ENCODE measurements at regions not wholly inside any gene's neighbourhood (a gene's known extent, or its start where the extent isn't known, plus 50 kb on each side); places are given as distances from the start of the nearest gene placed in this dataset.
"Not testable (repeated sequence)": the region's sequence is repeated elsewhere in the genome, so short reads cannot be mapped to it uniquely, and the experiment has no call there.

DNA sequence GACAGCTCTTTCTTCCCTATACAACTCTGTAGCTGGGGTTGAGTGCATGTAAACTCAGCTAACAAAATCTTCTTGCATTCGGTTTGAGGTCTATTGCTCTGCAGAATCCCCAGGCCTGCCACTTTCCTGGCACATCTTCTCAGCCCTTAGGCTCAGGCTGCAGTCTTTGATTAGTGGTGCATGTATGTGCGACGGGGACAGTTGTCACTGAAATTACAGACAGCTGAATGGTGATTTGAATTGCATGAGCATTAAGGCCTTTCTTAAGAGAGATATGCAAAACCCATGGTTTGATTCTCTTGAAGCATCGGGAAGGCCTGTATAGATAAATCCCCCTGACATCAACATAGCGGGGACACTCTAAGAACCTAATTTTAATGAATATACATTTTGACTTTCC lies 222.8 kb downstream of the CDH26 start:
- H3K9me3 Mint-ChIP-seq = peaks cover 3% of the 10 kb centered on the region

DNA sequence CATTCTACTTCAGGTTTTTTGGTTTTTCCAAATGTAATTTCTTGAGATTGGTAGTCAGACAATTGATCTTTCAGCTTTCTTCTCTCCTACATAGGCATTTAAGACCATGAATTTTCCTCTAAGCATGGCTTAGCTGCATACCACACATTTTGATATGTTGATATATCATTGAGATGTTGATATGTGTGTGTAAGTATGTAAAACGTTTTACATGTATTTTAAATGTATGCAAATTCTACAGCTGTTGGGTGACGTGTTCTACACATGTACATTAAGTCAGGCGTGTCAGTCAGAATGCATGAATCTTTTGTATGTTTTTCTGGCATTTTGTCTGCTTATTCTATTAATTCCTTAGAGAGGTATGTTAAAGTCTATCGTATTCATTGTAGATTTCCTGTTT lies 228.2 kb downstream of the CDH26 start:
- no peak for ATAC-seq (ENCODE audit: low read depth)
- Mint-ChIP-seq H3K4me3 (no peak overlapping the region), H3K36me3 (peaks cover 2% of the 10 kb centered on the region), H3K9me3 (peaks cover 8% of the 10 kb centered on the region), H3K27ac (no peak overlapping the region), H3K27me3 (no peaks in the 10 kb centered on the region), H3K4me1 (no peaks in the 10 kb centered on the region)
- no peak for DNase-seq (ENCODE audit: low spot score in 2 of 2)

More for the DNA sequence above, 222.8 kb downstream of the CDH26 start:
- H3K4me3 Mint-ChIP-seq = no peak overlapping the region
- H3K36me3 Mint-ChIP-seq = no peaks in the 10 kb centered on the region
- H3K27ac Mint-ChIP-seq = no peak overlapping the region
- H3K4me1 Mint-ChIP-seq = no peaks in the 10 kb centered on the region
- ATAC-seq (ENCODE audit: low read depth) (no peak), DNase-seq (ENCODE audit: low spot score in 2 of 2) (no peak)
- no peaks in the 10 kb centered on the region for H3K27me3 Mint-ChIP-seq

- H3K27ac Mint-ChIP-seq = no peak overlapping the region
Observed at GRCh38 chr20:60187683-60188082, 229.5 kb downstream of the CDH26 start.

GRCh38 chr20:60191014-60191413 lies 232.8 kb downstream of the CDH26 start:
- Mint-ChIP-seq H3K4me1 (no peaks in the 10 kb centered on the region), H3K4me3 (no peak overlapping the region), H3K36me3 (peaks cover 2% of the 10 kb centered on the region), H3K9me3 (peaks cover 10% of the 10 kb centered on the region), H3K27me3 (no peaks in the 10 kb centered on the region), H3K27ac (no peak overlapping the region)
- DNase-seq (ENCODE audit: low spot score in 2 of 2) (no peak), ATAC-seq (ENCODE audit: low read depth) (no peak)

More at GRCh38 chr20:60187683-60188082, 229.5 kb downstream of the CDH26 start:
- H3K4me3 Mint-ChIP-seq = no peak overlapping the region
- ATAC-seq (ENCODE audit: low read depth) (no peak), DNase-seq (ENCODE audit: low spot score in 2 of 2) (no peak)
- H3K4me1 Mint-ChIP-seq = no peaks in the 10 kb centered on the region
- peaks cover 8% of the 10 kb centered on the region for H3K9me3 Mint-ChIP-seq
- no peaks in the 10 kb centered on the region for H3K27me3 Mint-ChIP-seq
- H3K36me3 Mint-ChIP-seq = peaks cover 2% of the 10 kb centered on the region

- Mint-ChIP-seq H3K4me1 (no peaks in the 10 kb centered on the region), H3K4me3 (no peak overlapping the region), H3K36me3 (no peaks in the 10 kb centered on the region), H3K27me3 (no peaks in the 10 kb centered on the region), H3K9me3 (peaks cover 6% of the 10 kb centered on the region), H3K27ac (no peak overlapping the region)
- DNase-seq (ENCODE audit: low spot score in 2 of 2) (no peak), ATAC-seq (ENCODE audit: low read depth) (no peak)
Observed at GRCh38 chr20:60192326-60192725, 234.1 kb downstream of the CDH26 start.

GRCh38 chr20:60199132-60199531 lies 240.9 kb downstream of the CDH26 start:
- H3K27me3 Mint-ChIP-seq; H3K27ac Mint-ChIP-seq; ATAC-seq (ENCODE audit: low read depth); H3K4me1 Mint-ChIP-seq; H3K36me3 Mint-ChIP-seq; DNase-seq (ENCODE audit: low spot score in 2 of 2); H3K4me3 Mint-ChIP-seq: not testable (repeated sequence)
- H3K9me3 Mint-ChIP-seq = peaks cover 14% of the 10 kb centered on the region

- Mint-ChIP-seq H3K9me3 (peaks cover 14% of the 10 kb centered on the region), H3K27ac (no peak overlapping the region), H3K27me3 (no peaks in the 10 kb centered on the region), H3K4me1 (no peaks in the 10 kb centered on the region), H3K4me3 (no peak overlapping the region), H3K36me3 (no peaks in the 10 kb centered on the region)
- DNase-seq (ENCODE audit: low spot score in 2 of 2) (no peak), ATAC-seq (ENCODE audit: low read depth) (no peak)
Observed at GRCh38 chr20:60199866-60200265, 241.6 kb downstream of the CDH26 start.

DNA sequence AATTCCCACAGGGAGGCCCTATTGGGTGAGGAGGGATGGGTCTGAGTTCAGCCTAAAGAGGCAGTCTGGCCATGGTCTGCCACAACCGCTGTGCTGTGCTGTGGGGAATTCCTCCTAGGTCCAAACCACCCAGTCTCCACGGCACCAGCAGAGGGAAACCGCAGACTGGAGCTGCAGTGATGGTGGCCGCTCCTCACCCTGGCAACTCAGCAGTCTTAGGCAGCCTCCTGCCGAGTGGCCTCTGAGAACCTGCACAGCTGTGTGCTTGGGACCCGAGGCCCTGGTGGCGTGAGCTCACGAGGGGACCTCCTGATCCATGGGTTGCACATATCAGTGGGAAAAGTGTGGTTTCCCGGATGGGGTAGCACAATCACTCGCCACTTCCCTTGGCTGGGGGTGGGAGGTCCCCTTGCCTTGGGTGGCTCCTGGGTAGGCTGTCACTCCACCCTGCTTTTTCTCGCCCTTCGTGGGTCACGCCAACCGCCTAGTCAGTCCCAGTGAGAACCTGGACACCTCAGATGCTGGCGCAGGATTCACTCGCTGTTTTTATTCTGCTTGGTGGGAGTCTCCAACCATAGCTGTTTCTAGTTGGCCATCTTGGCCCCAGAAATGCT lies 242.2 kb downstream of the CDH26 start:
- Mint-ChIP-seq H3K27ac (no peak overlapping the region), H3K9me3 (peaks cover 13% of the 10 kb centered on the region), H3K4me1 (no peaks in the 10 kb centered on the region), H3K36me3 (no peaks in the 10 kb centered on the region), H3K27me3 (no peaks in the 10 kb centered on the region), H3K4me3 (no peak overlapping the region)
- no peak for DNase-seq (ENCODE audit: low spot score in 2 of 2)
- ATAC-seq (ENCODE audit: low read depth) = no peak

DNA sequence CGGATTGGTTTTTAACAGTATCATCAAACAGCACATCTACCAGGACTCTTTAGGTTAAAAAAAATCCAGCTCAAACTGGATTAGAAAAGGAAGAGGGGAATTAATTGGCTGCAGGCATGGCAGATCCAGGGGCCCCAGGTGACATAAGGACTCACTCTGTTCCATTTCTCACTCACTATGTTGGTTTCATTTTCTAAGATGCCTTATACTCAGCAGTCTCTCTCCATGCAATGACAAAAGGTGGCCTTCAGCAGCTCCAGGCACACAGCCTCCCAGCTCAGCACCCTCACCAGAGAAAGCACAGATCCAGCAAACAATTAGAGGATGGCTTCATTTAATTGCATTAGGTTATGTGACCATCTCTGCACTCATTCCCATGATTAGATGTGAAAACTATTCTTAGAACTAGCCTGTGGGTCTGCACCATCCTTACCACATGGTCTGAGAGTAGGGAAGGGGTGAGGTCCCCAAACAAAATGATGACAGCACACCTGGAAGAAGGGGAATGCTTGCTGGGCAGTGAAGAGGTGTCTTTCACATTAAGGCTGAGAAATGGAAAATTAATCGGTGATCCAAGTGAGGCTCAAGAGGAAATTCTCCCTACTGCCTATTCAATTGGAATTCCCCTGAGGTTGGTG lies 243.1 kb downstream of the CDH26 start:
- no peaks in the 10 kb centered on the region for H3K36me3 Mint-ChIP-seq
- DNase-seq (ENCODE audit: low spot score in 2 of 2) (no peak), ATAC-seq (ENCODE audit: low read depth) (no peak)
- H3K27me3 Mint-ChIP-seq = no peaks in the 10 kb centered on the region
- no peak overlapping the region for H3K27ac Mint-ChIP-seq
- H3K9me3 Mint-ChIP-seq = peaks cover 11% of the 10 kb centered on the region
- H3K4me1 Mint-ChIP-seq = no peaks in the 10 kb centered on the region
- no peak overlapping the region for H3K4me3 Mint-ChIP-seq

GRCh38 chr20:60202046-60202445 lies 243.8 kb downstream of the CDH26 start:
- Mint-ChIP-seq H3K4me1 (no peaks in the 10 kb centered on the region), H3K27ac (no peak overlapping the region), H3K4me3 (no peak overlapping the region), H3K36me3 (no peaks in the 10 kb centered on the region), H3K9me3 (peaks cover 10% of the 10 kb centered on the region), H3K27me3 (no peaks in the 10 kb centered on the region)
- ATAC-seq (ENCODE audit: low read depth) (no peak), DNase-seq (ENCODE audit: low spot score in 2 of 2) (no peak)

DNA sequence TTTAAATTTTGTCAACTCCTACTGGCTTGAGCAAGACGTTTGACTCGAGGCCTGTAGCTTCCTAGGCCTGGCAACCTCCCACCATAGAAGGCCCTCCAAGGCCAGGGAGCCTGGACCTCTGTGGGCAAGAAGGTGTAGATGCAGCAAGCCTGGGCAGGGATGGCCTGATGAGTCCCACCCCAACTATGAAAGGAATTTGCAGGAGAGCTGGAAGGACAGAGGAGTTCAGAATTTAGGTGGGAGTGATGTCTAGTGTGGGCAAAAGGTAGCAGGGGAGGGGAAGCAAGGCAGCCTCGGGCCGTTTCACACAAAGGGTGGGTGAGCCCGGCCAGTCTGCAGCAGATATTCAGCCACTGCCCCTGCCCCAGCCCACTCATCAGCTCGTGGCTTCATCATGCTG lies 245.2 kb downstream of the CDH26 start:
- Mint-ChIP-seq H3K36me3 (no peaks in the 10 kb centered on the region), H3K9me3 (peaks cover 8% of the 10 kb centered on the region), H3K27ac (no peak overlapping the region), H3K27me3 (no peaks in the 10 kb centered on the region), H3K4me3 (no peak overlapping the region), H3K4me1 (no peaks in the 10 kb centered on the region)
- no peak for DNase-seq (ENCODE audit: low spot score in 2 of 2)
- no peak for ATAC-seq (ENCODE audit: low read depth)

- no peaks in the 10 kb centered on the region for H3K36me3 Mint-ChIP-seq
- peaks cover 2% of the 10 kb centered on the region for H3K27me3 Mint-ChIP-seq
- ATAC-seq (ENCODE audit: low read depth) (no peak), DNase-seq (ENCODE audit: low spot score in 2 of 2) (no peak)
- H3K4me1 Mint-ChIP-seq = no peaks in the 10 kb centered on the region
- no peaks in the 10 kb centered on the region for H3K9me3 Mint-ChIP-seq
- H3K27ac Mint-ChIP-seq = no peak overlapping the region
- no peak overlapping the region for H3K4me3 Mint-ChIP-seq
Observed at GRCh38 chr20:60204601-60205000, 246.4 kb downstream of the CDH26 start.

DNA sequence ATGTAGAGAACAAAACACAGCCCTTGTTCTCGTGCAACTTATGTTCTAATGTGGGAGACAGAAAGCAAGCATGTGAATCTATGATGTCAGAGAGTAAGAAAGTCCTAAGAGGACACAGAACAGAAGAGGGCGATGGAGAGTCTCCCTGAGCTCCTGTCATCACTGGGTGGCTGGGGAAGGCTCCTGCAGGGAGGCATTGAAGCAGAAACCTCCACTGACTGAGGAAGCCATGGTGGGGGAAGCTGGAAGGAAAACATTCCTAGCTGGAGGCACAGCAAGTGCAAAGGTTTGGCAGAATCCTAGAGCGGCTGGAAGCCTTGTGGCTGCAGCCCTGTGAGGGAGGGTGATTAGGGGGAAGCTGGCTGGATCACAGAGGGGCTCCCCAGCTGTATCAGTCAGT lies 248.0 kb downstream of the CDH26 start:
- no peak overlapping the region for H3K27ac Mint-ChIP-seq
- no peak overlapping the region for H3K4me3 Mint-ChIP-seq

GRCh38 chr20:60209048-60209447 lies 250.8 kb downstream of the CDH26 start:
- no peak overlapping the region for H3K27ac Mint-ChIP-seq
- no peaks in the 10 kb centered on the region for H3K4me1 Mint-ChIP-seq
- H3K36me3 Mint-ChIP-seq = no peaks in the 10 kb centered on the region
- ATAC-seq (ENCODE audit: low read depth) = no peak
- no peak for DNase-seq (ENCODE audit: low spot score in 2 of 2)
- no peak overlapping the region for H3K4me3 Mint-ChIP-seq
- H3K9me3 Mint-ChIP-seq = no peaks in the 10 kb centered on the region
- peaks cover 5% of the 10 kb centered on the region for H3K27me3 Mint-ChIP-seq

More for the DNA sequence above, 248.0 kb downstream of the CDH26 start:
- no peaks in the 10 kb centered on the region for H3K36me3 Mint-ChIP-seq
- DNase-seq (ENCODE audit: low spot score in 2 of 2) (no peak), ATAC-seq (ENCODE audit: low read depth) (no peak)
- peaks cover 2% of the 10 kb centered on the region for H3K27me3 Mint-ChIP-seq
- H3K4me1 Mint-ChIP-seq = no peaks in the 10 kb centered on the region
- no peaks in the 10 kb centered on the region for H3K9me3 Mint-ChIP-seq
